ENCODE measurements at regions not wholly inside any gene's neighbourhood (a gene's known extent, or its start where the extent isn't known, plus 50 kb on each side); places are given as distances from the start of the nearest gene placed in this dataset.
"Not testable (repeated sequence)": the region's sequence is repeated elsewhere in the genome, so short reads cannot be mapped to it uniquely, and the experiment has no call there.

DNA sequence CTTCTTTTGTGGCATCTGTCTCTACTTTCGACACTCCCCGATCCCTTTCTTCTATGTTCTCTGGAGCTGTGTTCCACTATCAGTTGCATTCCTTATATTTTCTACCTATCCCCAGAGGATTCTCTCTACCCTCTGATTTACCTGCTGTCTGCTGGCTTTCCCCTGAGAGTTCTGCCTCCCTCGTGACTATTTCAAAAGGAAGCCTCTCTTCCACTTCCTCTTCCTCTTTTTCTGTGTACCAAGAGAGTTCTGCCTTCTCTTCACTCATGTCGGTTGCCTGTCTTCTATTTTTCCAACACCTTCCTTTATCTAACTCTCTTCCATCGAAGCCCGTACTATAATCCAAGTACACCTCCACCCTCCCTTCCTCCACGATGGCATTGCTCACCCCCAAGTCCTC is 631.7 kb downstream of the SMARCA1 start:
- no peak for DNase-seq
- in situ Hi-C loops (cut with HindIII; ENCODE audit: low pct_ligation_motif_present, low pct_unique_long_range_greater_than_20kb, low sequenced_read_pairs): no loop called here

DNA sequence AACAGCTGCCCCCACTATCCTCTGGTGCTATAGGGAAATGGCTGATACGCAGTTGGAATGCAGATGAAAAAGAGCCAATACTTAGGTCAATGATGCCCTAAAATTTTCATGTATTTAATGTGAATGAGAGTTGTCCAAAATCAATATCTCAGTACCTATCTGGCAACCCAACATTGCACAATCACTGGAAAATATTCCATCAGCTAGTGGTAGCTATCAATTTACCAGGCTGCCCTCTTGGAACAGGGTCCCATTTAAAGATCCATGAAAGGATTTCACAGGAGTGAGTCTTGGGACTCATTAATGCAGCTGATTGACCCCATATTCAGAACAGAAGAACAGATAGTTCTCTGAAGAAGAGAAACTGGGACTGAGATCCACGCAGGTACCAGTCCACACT is 638.9 kb downstream of the SMARCA1 start:
- in situ Hi-C loops (cut with HindIII; ENCODE audit: low pct_ligation_motif_present, low pct_unique_long_range_greater_than_20kb, low sequenced_read_pairs): no loop called here
- DNase-seq: no peak

DNA sequence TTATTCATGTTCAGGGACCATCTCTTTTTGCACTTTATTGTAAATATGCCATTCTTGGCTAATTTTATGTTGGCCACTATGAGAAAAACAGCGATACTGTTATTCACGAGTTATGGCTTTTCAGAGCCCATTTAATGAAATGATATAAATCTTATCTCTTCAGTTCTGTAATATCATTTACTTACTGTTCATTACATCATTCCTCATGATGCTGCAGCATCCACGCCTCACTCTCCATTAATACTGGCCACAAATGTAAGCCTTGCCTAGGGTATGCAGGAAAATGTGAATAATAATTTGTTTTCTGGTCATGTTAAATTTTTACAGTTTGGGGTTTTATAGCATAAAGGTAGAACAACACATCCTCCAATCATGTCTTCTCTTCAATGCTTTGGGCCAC is 639.6 kb downstream of the SMARCA1 start:
- no peak for DNase-seq
- in situ Hi-C loops (cut with HindIII; ENCODE audit: low pct_ligation_motif_present, low pct_unique_long_range_greater_than_20kb, low sequenced_read_pairs): no loop called here

DNA sequence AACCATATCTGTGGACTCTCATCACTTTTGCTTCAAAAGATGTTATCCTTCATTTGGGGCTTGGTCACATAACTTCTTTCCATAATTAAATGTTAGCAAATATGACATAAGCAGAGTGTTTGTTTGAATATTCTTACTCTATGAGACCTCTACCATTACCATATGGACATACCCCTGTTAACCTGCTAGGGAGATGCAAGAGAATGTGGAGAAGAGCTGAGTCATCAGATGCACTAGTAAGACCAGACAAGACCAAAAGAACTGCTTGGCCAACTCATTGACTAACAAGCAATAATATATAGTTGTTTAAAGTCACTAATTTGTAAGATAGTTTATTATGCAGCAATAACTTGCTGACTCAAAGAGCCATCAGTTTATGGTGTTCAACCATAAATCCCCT is 652.9 kb downstream of the SMARCA1 start:
- no peak for DNase-seq
- in situ Hi-C loops (cut with HindIII; ENCODE audit: low pct_ligation_motif_present, low pct_unique_long_range_greater_than_20kb, low sequenced_read_pairs): no loop called here

DNA sequence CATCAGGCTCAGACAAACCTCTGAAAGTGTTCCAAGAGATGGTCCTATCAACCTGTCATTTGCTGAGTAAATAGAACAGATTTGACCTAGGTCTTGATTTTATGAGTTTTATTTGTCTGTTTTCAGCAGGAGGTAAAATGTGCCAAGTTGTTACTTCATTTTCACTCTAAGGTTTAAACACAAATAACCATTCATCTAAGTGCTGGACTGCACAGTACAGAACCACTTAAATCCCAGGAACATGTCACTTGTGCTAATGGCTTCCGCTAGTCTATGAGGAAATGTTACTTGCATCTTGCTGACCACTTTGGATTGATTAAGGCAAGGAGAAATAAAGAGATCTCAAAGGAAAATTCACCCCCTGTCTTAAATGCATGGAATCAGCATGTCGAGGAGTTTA is 660.7 kb downstream of the SMARCA1 start:
- DNase-seq: no peak
- in situ Hi-C loops (cut with HindIII; ENCODE audit: low pct_ligation_motif_present, low pct_unique_long_range_greater_than_20kb, low sequenced_read_pairs): no loop called here

DNA sequence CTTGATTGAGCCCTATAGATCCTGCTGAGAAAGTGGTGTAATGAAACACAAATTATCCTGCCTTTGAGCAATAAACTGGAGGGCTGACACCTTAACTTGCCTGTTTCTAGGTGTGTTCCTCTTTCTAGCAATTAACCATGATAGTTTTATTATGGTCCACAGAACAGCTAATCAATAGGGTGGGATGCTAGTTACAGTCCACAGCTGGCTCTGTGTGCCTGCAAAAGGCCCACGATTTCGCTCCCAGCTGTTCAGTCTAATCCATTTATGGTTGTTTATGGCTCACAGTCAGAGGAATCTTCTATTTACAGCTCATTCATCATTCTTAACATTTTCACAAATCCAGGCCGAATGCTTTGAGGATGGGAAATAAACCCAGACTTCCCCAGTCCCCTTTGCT is 674.9 kb downstream of the SMARCA1 start:
- in situ Hi-C loops (cut with HindIII; ENCODE audit: low pct_ligation_motif_present, low pct_unique_long_range_greater_than_20kb, low sequenced_read_pairs): no loop called here

DNA sequence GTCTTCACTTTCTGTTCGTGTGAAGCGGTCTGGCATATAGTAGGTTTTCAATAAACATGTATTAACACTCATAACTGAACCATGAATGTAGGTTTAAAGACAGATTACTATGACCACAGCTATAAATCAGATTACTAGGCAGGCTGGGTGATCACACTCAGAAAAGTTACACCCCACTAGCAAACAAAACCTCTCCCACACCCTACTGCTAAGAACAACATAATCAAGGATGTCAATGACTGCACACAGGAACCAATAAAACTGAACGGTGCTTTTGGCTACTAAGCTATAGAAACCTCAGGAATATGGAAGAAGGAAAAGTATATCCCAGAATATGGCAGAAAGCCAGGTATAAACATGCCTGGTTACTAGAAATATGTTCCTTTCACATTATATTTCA is 676.9 kb downstream of the SMARCA1 start:
- DNase-seq: no peak
- in situ Hi-C loops (cut with HindIII; ENCODE audit: low pct_ligation_motif_present, low pct_unique_long_range_greater_than_20kb, low sequenced_read_pairs): no loop called here

More for the DNA sequence above, 674.9 kb downstream of the SMARCA1 start:
- DNase-seq: no peak

DNA sequence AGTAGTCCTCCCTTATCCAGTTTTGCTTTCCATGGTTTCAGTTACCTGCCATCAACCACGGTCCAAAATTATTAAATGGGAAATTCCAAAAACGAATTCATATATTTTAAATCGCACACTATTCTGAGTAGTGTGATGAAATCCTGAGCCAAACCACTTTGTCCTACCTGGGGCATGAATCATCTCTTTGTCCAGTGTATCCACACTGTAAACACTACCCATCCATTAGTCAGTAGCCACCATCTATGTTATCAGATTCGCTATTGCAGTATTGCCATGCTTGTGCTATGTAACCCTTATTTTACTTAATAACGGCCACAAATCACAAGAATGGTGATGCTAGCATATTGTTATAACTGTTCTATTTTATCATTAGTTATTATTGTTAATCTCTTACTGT is 704.6 kb downstream of the SMARCA1 start:
- in situ Hi-C loops (cut with HindIII; ENCODE audit: low pct_ligation_motif_present, low pct_unique_long_range_greater_than_20kb, low sequenced_read_pairs): no loop called here
- DNase-seq: no peak

DNA sequence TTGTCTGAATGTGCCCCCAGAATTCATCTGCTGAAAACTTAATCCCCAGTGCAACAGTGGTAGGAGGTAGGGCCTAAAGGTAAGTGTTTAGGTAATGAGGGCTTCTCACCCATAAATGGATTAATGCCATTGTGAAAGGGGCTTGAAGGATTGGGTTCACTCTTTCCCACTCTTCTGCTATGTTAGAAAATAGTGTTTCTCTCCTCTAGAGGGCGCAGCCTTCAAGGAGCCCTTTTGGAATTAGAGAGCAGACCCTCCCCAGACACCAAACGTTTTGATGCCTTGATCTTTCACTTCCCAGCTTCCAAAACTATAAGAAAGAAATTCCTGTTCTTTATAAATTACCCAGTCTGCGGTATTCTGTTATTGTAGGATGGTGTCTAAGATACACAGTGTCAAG is 706.4 kb downstream of the SMARCA1 start:
- DNase-seq: peak; percentile 6

DNA sequence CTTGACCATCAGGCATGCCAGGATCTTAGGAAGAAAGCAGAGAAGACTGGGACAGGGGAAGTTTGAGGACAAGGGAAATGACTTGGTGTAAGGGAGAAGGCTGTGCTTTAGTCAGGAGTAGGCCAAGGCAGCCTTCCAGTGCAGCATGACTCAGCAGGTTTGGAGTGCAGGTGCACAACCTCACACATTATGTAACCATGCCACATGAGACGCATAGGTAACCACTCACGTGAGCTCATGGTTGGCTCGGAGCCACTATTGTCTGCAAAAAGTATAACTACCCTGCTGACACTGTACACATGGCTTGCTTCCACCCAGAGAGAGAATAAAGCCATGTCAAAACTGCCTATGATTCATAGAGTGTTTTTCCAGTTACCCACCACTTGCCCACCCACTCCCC is 715.9 kb downstream of the SMARCA1 start:
- in situ Hi-C loops (cut with HindIII; ENCODE audit: low pct_ligation_motif_present, low pct_unique_long_range_greater_than_20kb, low sequenced_read_pairs): no loop called here
- no peak for DNase-seq

More for the DNA sequence above, 706.4 kb downstream of the SMARCA1 start:
- in situ Hi-C loops (cut with HindIII; ENCODE audit: low pct_ligation_motif_present, low pct_unique_long_range_greater_than_20kb, low sequenced_read_pairs): no loop called here

DNA sequence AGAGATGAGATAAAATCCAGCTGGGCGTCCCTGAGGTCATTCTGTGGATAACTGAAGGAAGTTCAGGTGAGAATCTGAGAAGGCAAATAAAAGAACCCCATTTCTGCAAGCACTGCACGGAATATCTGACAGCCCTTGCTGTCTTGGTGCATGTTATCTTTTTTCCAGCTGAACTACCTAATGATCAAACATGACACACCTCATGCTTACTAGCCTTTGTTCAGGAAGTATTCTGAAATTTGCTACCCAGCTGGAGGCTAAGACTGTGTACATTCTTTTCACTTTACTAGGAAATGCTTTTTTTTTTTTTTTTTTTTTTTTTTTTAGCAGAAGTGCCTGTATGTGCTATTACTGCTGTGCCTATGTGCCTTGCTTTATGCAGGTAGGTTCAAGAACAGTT is 718.1 kb downstream of the SMARCA1 start:
- in situ Hi-C loops (cut with HindIII; ENCODE audit: low pct_ligation_motif_present, low pct_unique_long_range_greater_than_20kb, low sequenced_read_pairs): no loop called here
- no peak for DNase-seq

DNA sequence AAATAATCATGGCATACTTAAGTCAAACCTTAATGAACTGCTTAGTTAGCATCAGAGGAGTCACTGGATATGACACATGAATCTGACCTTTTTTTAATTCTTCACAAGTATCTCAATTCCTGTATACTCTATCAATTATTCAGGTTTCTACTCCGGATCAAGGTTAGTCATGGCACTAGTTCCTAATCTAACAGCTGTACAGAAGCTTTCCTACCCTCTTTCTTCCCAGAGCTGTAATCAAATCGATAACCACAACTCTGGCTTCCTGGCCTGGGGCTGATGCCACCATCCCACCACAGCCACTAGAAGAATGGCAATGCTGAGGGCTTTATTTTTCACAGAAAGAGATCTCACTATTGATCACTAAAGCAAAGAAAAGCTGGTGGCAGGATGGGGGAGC is 718.5 kb downstream of the SMARCA1 start:
- no peak for DNase-seq
- in situ Hi-C loops (cut with HindIII; ENCODE audit: low pct_ligation_motif_present, low pct_unique_long_range_greater_than_20kb, low sequenced_read_pairs): no loop called here

DNA sequence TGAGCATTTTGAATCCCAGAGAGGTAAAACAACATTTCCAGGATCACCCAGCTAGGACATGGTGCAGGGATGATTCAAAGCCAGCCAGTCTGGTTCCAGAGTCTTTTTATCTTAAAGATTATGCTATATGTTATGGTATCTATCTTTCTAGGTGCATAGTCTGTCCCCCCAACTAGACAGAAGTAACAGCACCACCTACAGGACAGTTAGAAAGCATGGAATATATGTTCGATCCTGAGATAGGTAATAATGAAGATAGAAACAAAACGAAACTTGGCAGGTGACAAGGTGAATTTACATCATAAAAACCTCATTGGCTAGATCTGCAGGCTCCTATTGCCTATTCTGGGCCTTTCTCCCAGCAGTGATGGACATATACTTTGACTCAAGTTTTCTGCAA is 723.2 kb downstream of the SMARCA1 start:
- peak; percentile 9 for DNase-seq
- in situ Hi-C loops (cut with HindIII; ENCODE audit: low pct_ligation_motif_present, low pct_unique_long_range_greater_than_20kb, low sequenced_read_pairs): no loop called here

DNA sequence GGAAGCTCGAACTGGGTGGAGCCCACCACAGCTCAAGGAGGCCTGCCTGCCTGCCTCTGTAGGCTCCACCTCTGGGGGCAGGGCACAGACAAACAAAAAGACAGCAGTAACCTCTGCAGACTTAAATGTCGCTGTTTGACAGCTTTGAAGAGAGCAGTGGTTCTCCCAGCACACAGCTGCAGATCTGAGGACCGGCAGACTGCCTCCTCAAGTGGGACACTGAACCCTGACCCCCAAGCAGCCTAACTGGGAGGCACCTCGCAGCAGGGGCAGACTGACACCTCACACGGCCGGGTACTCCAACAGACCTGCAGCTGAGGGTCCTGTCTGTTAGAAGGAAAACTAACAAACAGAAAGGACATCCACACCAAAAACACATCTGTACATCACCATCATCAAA is 730.9 kb upstream of the ACTRT1 start:
- in situ Hi-C loops (cut with HindIII; ENCODE audit: low pct_ligation_motif_present, low pct_unique_long_range_greater_than_20kb, low sequenced_read_pairs); DNase-seq: not testable (repeated sequence)

DNA sequence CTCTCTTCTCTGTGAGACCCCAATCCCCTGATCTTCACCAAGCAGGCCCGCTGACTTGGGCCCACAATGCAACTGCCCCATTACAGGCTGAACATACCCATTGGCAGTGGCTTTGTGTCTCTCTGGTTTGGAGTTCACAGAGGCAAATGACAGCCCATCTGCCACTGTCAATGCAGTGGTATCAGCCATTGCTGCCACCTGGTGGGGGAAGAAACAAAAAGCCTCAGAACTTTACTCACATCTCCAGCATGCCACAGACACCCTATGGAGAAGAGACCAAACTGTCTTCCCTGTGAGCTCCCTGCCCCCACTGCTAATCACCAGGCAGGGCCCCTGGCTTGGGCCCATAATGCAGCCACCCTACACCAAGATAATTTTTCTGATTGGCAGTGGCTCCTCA is 729.3 kb upstream of the ACTRT1 start:
- in situ Hi-C loops (cut with HindIII; ENCODE audit: low pct_ligation_motif_present, low pct_unique_long_range_greater_than_20kb, low sequenced_read_pairs): no loop called here
- DNase-seq: no peak

DNA sequence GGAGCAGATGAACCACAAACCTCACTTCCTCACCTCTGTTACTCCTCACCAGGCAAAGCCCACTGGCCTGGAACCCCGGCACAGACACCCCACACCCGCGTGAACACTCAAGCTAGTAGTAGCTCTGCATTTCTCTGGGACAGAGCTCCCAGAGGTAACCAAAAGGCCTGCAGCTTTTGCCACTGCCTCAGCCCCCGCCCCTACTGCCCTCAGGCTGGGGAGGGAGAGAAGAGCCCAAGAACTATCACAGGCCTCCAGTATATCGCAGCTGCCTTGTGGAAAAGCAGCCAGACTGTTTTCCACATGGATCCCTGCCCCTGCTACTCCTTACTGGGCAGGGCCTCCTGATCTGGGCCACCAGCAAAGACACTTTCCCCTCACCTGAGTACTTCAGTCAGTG is 728.7 kb upstream of the ACTRT1 start:
- no peak for DNase-seq
- in situ Hi-C loops (cut with HindIII; ENCODE audit: low pct_ligation_motif_present, low pct_unique_long_range_greater_than_20kb, low sequenced_read_pairs): no loop called here

DNA sequence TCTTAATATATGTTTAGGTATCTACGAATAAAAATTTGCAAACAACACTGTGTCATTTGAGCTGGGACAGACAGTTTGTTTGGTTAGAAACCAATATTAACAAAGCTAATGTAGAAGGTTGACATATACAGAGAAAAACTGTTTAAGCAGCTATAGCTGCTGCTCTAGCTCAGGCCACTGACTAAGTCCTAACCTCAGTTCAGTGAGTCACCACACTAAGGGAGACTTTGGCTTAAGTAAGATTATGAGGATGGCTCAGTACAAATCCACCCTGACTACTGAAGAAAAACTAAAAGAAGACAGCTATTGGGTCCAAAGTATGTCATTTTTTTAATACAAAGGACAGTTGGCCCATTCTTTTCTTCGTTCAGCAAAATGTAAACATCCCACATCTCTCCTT is 717.3 kb upstream of the ACTRT1 start:
- no peak for DNase-seq
- in situ Hi-C loops (cut with HindIII; ENCODE audit: low pct_ligation_motif_present, low pct_unique_long_range_greater_than_20kb, low sequenced_read_pairs): no loop called here

DNA sequence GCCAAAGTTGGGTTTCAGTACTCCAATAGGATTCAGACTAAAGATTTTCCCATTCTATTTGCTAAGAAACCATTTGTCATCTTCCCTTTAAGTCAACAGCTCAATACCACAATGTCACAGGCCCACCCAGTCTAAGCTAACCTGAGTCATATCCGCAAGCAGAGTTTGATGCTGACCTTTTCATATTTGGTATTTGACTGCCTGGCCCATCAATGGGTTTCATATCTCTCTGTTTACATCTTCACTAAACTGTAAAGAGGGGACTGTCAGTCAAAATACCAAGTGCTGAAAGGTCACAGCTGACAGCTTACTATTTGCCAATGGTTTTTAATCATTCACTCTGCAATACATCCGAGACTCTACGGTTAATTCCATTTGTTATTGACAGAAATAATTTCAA is 707.5 kb upstream of the ACTRT1 start:
- in situ Hi-C loops (cut with HindIII; ENCODE audit: low pct_ligation_motif_present, low pct_unique_long_range_greater_than_20kb, low sequenced_read_pairs): no loop called here
- no peak for DNase-seq

DNA sequence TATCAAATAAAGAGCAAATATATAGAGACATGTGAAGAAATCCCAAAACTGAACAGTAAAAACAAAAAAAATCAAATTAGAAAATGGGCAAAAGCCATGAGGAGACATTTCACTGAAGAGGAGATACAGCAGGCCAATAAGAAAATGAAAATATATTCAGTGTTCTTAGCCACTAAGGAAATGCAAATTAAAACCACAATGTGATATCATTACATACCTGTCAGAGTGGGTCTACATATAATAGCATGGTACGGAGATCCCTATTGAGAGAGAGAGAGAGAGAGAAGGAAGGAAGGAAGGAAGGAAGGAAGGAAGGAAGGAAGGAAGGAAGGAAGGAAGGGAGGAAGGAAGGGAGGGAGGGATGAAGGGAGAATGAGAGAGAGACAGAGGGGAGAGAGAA is 707.0 kb upstream of the ACTRT1 start:
- in situ Hi-C loops (cut with HindIII; ENCODE audit: low pct_ligation_motif_present, low pct_unique_long_range_greater_than_20kb, low sequenced_read_pairs): no loop called here
- DNase-seq: no peak

DNA sequence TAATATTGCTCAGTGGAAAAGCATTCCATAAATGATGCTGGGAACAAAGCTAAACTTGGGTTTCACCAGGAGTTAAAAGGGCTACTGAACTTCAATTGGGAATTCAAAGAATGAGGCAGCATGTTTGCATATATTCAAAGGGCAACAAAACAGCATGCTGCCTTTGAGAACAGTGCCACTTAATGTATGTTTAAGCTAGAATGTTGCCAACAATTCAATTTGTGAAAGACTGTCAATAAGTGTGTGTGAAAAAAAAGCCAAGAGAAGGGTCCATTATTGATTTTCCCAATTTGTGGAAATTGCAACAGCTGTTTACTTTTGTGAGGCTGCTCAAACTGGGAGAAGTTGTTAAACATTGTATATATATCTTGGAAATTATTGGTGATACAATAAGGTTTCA is 701.9 kb upstream of the ACTRT1 start:
- no peak for DNase-seq
- in situ Hi-C loops (cut with HindIII; ENCODE audit: low pct_ligation_motif_present, low pct_unique_long_range_greater_than_20kb, low sequenced_read_pairs): no loop called here

DNA sequence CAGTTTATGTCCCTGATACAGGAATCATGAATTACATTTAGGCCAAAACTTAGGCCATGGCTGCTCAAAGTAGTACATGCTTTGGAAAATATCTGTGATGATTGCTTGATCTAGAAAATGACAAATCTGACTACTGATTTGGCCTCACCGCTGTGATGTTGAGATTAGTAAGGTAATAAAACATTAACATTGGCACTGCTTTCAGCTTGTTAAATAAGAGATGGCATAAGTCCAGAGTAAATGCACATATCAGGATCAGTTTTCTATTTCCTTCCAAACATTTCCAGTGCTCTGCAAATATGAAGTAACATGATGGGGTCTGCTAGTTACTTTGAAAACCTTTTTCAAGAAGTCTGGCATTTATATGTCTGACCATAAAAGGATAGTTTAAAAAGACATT is 687.3 kb upstream of the ACTRT1 start:
- in situ Hi-C loops (cut with HindIII; ENCODE audit: low pct_ligation_motif_present, low pct_unique_long_range_greater_than_20kb, low sequenced_read_pairs): no loop called here
- no peak for DNase-seq

All from ACHN (cell line).